ENCODE measurements at regions not wholly inside any gene's neighbourhood (a gene's known extent, or its start where the extent isn't known, plus 50 kb on each side); places are given as distances from the start of the nearest gene placed in this dataset.

DNA sequence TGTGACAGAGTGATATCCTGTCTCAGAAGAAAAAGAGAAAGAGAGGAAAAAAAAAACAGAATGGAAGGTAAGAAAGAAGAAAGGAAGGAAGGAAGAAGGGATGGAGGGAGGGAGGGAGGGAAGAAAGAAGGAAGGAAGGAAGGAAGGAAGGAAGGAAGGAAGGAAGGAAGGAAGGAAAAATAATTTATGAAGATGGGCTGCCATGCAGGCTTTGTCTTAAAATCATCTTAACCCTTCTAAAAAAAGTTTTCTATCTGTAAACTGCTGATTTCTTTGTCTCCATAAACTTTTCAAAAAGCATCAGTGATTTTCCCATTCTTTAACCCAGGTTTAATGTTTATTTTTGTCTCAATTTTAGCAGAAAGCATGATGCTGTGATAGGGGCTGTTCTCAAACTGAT is 1154.1 kb upstream of the CDH6 start:
- TF ChIP-seq POLR2A (IDR thresholded peaks at IDR 0.05; ENCODE audit: low read depth) (no peak), POLR2AphosphoS5 (IDR thresholded peaks at IDR 0.05) (no peak)
- TF ChIP-seq, protein P1, sequence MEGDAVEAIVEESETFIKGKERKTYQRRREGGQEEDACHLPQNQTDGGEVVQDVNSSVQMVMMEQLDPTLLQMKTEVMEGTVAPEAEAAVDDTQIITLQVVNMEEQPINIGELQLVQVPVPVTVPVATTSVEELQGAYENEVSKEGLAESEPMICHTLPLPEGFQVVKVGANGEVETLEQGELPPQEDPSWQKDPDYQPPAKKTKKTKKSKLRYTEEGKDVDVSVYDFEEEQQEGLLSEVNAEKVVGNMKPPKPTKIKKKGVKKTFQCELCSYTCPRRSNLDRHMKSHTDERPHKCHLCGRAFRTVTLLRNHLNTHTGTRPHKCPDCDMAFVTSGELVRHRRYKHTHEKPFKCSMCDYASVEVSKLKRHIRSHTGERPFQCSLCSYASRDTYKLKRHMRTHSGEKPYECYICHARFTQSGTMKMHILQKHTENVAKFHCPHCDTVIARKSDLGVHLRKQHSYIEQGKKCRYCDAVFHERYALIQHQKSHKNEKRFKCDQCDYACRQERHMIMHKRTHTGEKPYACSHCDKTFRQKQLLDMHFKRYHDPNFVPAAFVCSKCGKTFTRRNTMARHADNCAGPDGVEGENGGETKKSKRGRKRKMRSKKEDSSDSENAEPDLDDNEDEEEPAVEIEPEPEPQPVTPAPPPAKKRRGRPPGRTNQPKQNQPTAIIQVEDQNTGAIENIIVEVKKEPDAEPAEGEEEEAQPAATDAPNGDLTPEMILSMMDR (IDR thresholded peaks at IDR 0.05), result no peak
